ENCODE measurements at regions not wholly inside any gene's neighbourhood (a gene's known extent, or its start where the extent isn't known, plus 50 kb on each side); places are given as distances from the start of the nearest gene placed in this dataset.

- no peak for DNase-seq
Measured at GRCh38 chr2:156647377-156648010, 211.3 kb downstream of the GPD2 start.

- no peak for DNase-seq
Measured at GRCh38 chr2:156648522-156648921, 212.3 kb downstream of the GPD2 start.

GRCh38 chr2:156649596-156649995 lies 213.4 kb downstream of the GPD2 start:
- no peak for DNase-seq

GRCh38 chr2:156652691-156653090 lies 216.5 kb downstream of the GPD2 start:
- DNase-seq: no peak

- DNase-seq: no peak
Measured at GRCh38 chr2:156653675-156654074, 217.5 kb downstream of the GPD2 start.

GRCh38 chr2:156657809-156658208 lies 221.6 kb downstream of the GPD2 start:
- no peak for DNase-seq

GRCh38 chr2:156659694-156660093 lies 223.5 kb downstream of the GPD2 start:
- no peak for DNase-seq

GRCh38 chr2:156663757-156664409 lies 227.7 kb downstream of the GPD2 start:
- peak; percentile 4 for DNase-seq

- no peak for DNase-seq
Measured at GRCh38 chr2:156666130-156666785, 230.1 kb downstream of the GPD2 start.

- no peak for DNase-seq
Measured at GRCh38 chr2:156670104-156670503, 233.9 kb downstream of the GPD2 start.

- no peak for DNase-seq
Measured at GRCh38 chr2:156671706-156672361, 235.7 kb downstream of the GPD2 start.

- no peak for DNase-seq
Measured at GRCh38 chr2:156672556-156673332, 236.6 kb downstream of the GPD2 start.

- no peak for DNase-seq
Measured at GRCh38 chr2:156673333-156673615, 237.1 kb downstream of the GPD2 start.

GRCh38 chr2:156673981-156674380 lies 237.8 kb downstream of the GPD2 start:
- DNase-seq: no peak

- no peak for DNase-seq
Measured at GRCh38 chr2:156675896-156676295, 239.7 kb downstream of the GPD2 start.

- DNase-seq: no peak
Measured at GRCh38 chr2:156679820-156680219, 243.6 kb downstream of the GPD2 start.

- no peak for DNase-seq
Measured at GRCh38 chr2:156680266-156680665, 244.1 kb downstream of the GPD2 start.

GRCh38 chr2:156687126-156687525 lies 250.9 kb downstream of the GPD2 start:
- DNase-seq: no peak

GRCh38 chr2:156687715-156688114 lies 251.5 kb downstream of the GPD2 start:
- no peak for DNase-seq

GRCh38 chr2:156689939-156690338 lies 253.8 kb downstream of the GPD2 start:
- no peak for DNase-seq

GRCh38 chr2:156691014-156691413 lies 254.8 kb downstream of the GPD2 start:
- DNase-seq: no peak

GRCh38 chr2:156695020-156695419 lies 258.8 kb downstream of the GPD2 start:
- no peak for DNase-seq

GRCh38 chr2:156695595-156695994 lies 259.4 kb downstream of the GPD2 start:
- DNase-seq: no peak
